Sigmoid colon (tissue), 4 donors: ENCODE measurements at regions not wholly inside any gene's neighbourhood (a gene's known extent, or its start where the extent isn't known, plus 50 kb on each side); places are given as distances from the start of the nearest gene placed in this dataset.

Experiments
- CTCF ChIP-seq, 4 experiments: fragments of 450-650 bp in 3 of 4; fragments of 200-600 bp in 1 of 4; IDR thresholded peaks; one replicate each; pipeline ENCODE4 v1.5.1; 2016 to 2019; ENCODE audit warnings: antibody characterized with exemption in 4 of 4, mild to moderate bottlenecking in 3 of 4, moderate library complexity in 2 of 4
- EP300 ChIP-seq, 4 donors: sonication (generic); formaldehyde crosslinking; IDR thresholded peaks; one replicate each; pipeline ENCODE4 v1.6.1; 2017; ENCODE audit warnings: antibody characterized with exemption in 4 of 4
- POLR2A ChIP-seq, 2 donors: fragments of 450-650 bp; IDR thresholded peaks; one replicate each; pipeline ENCODE4 v1.6.1; 2016; ENCODE audit warnings: antibody characterized with exemption in 2 of 2, mild to moderate bottlenecking in 2 of 2, moderate library complexity in 2 of 2
- POLR2AphosphoS5 ChIP-seq, 4 donors: sonication (generic); formaldehyde crosslinking; IDR thresholded peaks; one replicate each; pipeline ENCODE4 v1.6.1; 2017; ENCODE audit warnings: antibody characterized with exemption in 4 of 4

GRCh38 chr14:76708771-76709170 is 52.5 kb upstream of the VASH1 start:
- TF ChIP-seq POLR2AphosphoS5 (IDR thresholded peaks at IDR 0.05) (no peak), EP300 (IDR thresholded peaks at IDR 0.05) (no peak), POLR2A (IDR thresholded peaks at IDR 0.05) (no peak), CTCF (IDR thresholded peaks at IDR 0.05) (no peak)
